8988T (cell line): ENCODE measurements at regions not wholly inside any gene's neighbourhood (a gene's known extent, or its start where the extent isn't known, plus 50 kb on each side); places are given as distances from the start of the nearest gene placed in this dataset.

Experiments
- DNase-seq: peaks from one replicate; pipeline ENCODE4 v3.0.0; 2011

GRCh38 chr16:5490499-5490898 is 392.9 kb upstream of the EEF2KMT start:
- DNase-seq = no peak

DNA sequence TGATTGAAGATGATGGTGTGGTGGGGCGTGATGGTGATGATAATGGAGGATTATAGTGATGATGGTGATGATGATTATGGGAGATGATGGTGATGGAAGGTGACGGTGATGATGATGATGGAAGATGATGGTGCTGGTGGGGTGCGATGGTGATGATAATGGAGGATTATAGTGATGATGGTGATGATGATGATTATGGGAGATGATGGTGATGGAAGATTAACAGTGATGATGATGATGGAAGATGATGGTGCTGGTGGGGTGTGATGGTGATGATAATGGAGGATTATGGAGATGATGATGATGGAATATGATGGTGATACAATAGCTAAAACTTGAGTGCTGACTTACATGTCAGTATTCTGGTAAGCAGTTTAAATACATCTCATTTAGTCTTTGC is 391.0 kb upstream of the EEF2KMT start:
- no peak for DNase-seq

GRCh38 chr16:5487728-5488127 is 390.1 kb upstream of the EEF2KMT start:
- no peak for DNase-seq

GRCh38 chr16:5482256-5482655 is 384.7 kb upstream of the EEF2KMT start:
- DNase-seq = no peak

- DNase-seq = no peak
These were observed 383.0 kb upstream of the EEF2KMT start for GRCh38 chr16:5480431-5481195.

- DNase-seq = no peak
These were observed 382.3 kb upstream of the EEF2KMT start for GRCh38 chr16:5479926-5480325.

DNA sequence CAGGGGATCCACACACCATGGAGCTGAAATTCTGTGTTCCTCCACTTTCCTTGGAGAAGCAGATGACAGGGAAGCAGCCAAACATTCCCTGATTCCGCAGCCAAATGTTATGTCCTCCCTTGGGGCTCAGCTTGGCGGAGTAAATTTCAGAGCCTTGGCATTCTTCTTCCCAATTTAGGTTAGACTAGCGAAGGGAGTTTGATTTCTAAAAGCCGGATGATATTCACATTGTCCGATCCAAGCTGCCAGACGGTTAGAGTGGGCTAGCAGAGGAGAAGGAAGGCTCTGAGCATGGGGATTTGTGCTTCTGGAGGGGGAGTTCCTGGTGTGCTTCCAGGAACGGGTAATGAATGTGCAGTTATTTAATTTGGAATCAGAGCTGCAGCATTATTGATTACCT is 380.4 kb upstream of the EEF2KMT start:
- no peak for DNase-seq

DNA sequence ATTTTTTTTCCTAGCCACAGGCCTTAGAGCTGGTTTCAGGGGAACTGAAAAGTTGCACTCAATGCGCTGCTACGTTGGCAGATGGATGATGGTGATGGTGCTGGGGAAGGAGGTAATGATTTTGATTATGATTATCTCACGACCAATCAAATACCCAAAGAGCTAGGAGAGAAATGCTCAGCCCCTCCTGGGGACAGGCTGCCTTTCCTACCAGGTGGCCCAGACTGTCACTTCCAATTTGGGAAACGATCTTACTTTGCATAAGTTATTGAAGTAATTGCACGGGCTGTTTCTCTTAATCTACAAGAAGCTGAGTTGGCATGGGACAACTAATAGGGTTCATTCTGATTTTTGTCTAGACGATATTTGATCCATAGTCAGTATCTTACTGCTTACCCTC is 379.7 kb upstream of the EEF2KMT start:
- DNase-seq = no peak

GRCh38 chr16:5472552-5472951 is 375.0 kb upstream of the EEF2KMT start:
- DNase-seq = no peak

DNA sequence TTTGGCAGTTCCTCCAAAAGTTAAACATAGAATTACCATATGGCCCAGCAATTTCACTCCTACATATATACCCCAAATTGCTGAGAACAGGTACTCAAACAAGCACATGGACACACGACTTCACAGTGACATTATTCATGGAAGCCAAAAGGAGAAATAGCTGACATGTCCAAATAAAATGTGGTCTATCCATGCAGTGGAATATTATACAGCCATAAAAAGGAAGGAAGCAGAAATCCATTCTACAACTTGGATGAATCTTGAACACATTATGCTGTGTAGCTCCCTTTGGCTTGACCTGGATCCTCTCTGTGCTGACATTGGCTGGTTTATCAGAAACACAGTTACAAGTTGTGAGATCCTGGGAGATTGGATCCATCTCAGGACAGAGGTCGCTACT is 370.9 kb upstream of the EEF2KMT start:
- no peak for DNase-seq

DNA sequence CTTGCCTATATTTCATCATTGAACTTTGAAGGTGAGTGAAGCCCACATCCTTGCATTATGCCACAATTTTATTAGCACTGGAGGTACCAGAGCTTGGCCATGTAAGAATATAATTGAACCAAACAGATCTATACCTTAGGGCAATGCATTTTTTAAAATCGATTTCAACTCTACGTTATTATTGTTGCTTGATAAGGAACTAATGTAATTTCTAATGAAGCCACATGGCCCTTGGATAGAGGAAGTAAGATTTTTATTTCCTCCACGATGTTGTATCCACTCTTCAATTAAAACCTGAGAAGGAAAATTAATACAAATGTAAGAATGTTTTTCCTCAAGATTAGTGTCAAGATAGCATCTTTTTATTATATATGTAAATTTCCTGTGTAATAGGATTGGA is 370.0 kb upstream of the EEF2KMT start:
- no peak for DNase-seq

DNA sequence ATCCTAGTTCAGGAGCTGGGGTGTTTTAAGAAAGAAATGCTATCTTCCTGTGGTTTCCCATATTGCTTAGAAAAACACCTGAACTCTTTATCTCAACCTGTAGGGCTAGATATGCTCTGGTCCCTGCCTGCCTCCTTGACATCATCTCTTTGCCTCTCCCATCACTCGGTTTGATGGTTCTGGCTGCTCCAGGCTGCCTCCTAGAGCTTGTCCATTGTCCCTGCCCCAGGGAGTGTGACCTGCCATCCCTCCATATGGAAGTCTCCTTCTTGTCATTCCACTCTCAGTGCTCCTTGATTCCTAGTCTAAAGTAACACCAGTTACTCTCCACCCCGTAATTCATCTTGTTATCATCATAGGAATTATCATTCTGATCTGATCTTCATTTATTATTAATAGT is 369.0 kb upstream of the EEF2KMT start:
- no peak for DNase-seq

- no peak for DNase-seq
These were observed 368.1 kb upstream of the EEF2KMT start for GRCh38 chr16:5465714-5466113.

GRCh38 chr16:5463820-5464219 is 366.2 kb upstream of the EEF2KMT start:
- no peak for DNase-seq

GRCh38 chr16:5461574-5461973 is 364.0 kb upstream of the EEF2KMT start:
- DNase-seq = no peak

- DNase-seq = no peak
These were observed 363.5 kb upstream of the EEF2KMT start for GRCh38 chr16:5461141-5461540.

DNA sequence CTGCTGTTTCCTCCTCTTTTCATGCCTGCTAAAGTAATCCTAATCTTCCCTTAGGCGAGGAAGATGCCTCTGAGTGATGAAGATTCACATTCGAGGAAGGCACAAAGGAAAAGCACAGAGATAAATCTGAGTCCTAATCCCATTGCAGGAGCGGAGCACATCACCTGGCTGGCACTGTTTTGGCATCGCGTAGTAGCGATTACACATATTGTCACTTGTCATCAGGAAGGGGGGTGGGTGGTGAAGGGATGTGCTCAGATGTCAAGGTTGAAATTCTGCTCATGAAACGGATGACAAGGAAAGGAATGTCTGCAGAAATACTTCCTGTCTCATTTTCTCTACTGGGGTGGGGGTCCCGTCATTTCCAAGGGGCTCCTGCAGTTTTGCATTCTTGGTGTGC is 363.1 kb upstream of the EEF2KMT start:
- no peak for DNase-seq

GRCh38 chr16:5459863-5460262 is 362.3 kb upstream of the EEF2KMT start:
- no peak for DNase-seq

DNA sequence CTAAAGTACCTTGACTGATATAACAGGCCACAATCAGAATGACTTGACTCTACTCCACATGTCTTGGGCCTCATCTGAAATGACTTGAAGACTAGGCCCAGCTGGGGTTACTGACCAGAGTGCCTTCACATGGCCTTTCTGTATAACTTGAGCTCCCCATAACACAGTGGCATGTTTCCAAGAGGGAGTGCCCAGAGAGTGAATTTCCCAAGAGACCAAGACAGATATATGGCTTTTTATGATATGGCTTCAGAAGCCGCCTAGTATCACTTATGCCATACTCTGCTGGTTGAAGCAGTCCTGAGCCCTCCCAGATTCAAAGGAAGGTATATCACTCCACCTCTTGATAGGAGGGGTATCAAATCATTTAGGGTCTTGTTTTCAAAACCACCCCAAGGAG is 357.5 kb upstream of the EEF2KMT start:
- DNase-seq = no peak

DNA sequence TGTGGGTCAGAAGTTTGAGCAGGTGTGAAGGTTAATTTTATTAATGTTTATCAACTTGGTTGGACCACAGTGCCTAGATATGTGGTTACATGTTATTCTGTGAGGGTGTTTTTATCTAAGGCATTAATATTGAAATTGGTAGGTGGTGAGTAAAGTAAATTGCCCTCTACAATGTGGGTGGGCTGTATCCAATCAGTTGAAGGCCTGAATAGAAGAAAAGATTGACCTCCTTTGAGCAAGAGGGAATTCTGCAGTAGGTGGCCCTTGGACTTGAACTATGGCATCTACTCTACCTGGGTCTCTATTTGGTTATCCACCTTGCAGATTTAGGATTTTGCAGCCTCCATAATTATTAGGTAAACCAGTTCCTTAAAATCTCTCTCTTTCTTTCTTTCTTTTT is 356.8 kb upstream of the EEF2KMT start:
- DNase-seq = no peak

- DNase-seq = peak; percentile 11
These were observed 354.0 kb upstream of the EEF2KMT start for GRCh38 chr16:5451641-5452040.

DNA sequence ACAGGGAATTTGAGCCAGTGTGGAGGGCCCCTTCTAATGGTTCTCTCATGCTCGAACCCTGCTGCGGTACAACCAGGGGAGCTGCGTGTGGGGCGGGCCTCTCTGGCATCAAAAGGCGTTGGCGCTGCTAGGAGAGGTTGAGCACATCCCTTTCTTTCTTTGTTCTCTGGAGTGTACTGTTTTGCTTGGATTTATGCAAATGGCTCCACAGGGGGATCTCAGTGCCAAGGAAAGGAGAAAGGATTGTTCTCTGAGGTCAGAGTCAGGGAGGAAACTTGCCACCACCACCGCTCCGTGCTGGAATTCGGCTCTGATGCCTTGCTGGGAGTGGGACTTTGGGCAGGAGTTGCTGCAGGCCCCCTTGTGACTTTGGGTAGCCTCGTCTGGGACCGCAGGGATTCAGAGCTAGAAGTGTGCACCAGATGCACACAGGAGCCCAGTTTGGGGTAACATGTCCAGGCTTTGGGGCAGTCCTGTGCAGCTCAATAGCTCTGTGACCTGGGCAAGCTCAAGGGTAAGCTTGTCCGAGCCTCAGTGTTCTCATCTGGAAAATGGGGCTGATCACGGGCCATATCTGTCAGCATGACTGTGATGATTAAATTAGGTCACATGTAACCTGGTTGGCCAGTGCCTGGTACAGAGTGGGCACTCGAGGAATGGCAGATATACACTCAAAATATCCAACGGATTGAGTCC is 353.0 kb upstream of the EEF2KMT start:
- no peak for DNase-seq

GRCh38 chr16:5449901-5450300 is 352.3 kb upstream of the EEF2KMT start:
- DNase-seq = no peak

GRCh38 chr16:5448798-5449197 is 351.2 kb upstream of the EEF2KMT start:
- no peak for DNase-seq

- no peak for DNase-seq
These were observed 350.1 kb upstream of the EEF2KMT start for GRCh38 chr16:5447734-5448133.
